ENCODE measurements at regions not wholly inside any gene's neighbourhood (a gene's known extent, or its start where the extent isn't known, plus 50 kb on each side); places are given as distances from the start of the nearest gene placed in this dataset.
"Not testable (repeated sequence)": the region's sequence is repeated elsewhere in the genome, so short reads cannot be mapped to it uniquely, and the experiment has no call there.

DNA sequence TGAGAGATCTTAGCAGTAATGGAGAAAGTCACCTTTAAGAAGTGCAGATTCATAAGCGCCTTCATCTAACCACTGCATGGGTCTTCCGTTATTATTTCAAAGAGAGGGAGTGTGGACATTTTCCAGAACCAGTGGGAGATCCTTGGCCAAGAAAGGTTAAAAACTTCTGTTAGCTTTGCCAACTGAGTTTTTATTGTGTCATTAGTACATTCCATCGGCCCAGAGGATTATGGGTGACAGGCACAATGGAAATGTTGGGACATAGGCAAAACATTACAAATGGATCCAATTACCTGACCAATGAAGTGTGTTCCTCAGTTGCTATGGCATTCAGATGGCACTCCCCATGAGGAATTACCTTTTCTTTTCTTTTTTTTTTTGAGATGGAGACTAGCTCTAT is 115.5 kb downstream of the PPIAL4G start:
- Histone ChIP-seq H3K27me3 (replicated peaks in 1 of 2; ENCODE audit: control insufficient read depth in 2 of 2, insufficient read depth in 2 of 2, low read length in 1 of 2) (0 out of 4 replicates have a peak, but pooled peaks cover 0 to 2% of the 10 kb centered on the region in 2 experiments), H3K27ac (ENCODE audit: control insufficient read depth, insufficient read depth) (no peak overlapping the region), H3K9me3 (replicated peaks; ENCODE audit: control insufficient read depth, insufficient read depth, low read length) (no peaks in the 10 kb centered on the region), H3K4me3 (no peak overlapping the region), H3K79me2 (ENCODE audit: control insufficient read depth, insufficient read depth, low read length) (no peaks in the 10 kb centered on the region), H3K36me3 (ENCODE audit: control insufficient read depth in 2 of 2, insufficient read depth in 2 of 2, low read length in 1 of 2) (no peaks in the 10 kb centered on the region), H4K20me1 (ENCODE audit: control insufficient read depth, insufficient read depth) (no peaks in the 10 kb centered on the region), H3K4me2 (ENCODE audit: control insufficient read depth, insufficient read depth) (no peak overlapping the region), H3K9ac (ENCODE audit: control insufficient read depth, insufficient read depth, low read length) (no peak overlapping the region), H2AFZ (ENCODE audit: control insufficient read depth, low read depth, low read length) (no peak overlapping the region), H3K4me1 (ENCODE audit: control insufficient read depth, insufficient read depth, low read length) (no peaks in the 10 kb centered on the region)
- TF ChIP-seq ZBTB40 (IDR thresholded peaks at IDR 0.05; ENCODE audit: borderline replicate concordance) = no peak
- TF ChIP-seq ATF7 (IDR thresholded peaks at IDR 0.05; ENCODE audit: low read depth) = no peak
- no peak for DNase-seq (ENCODE audit: low read depth, low spot score)
- no TSS peak for BruUV-seq (replicated peaks)
- ChIA-PET RAD21 (ENCODE audit: unreplicated experiment) (no interaction called here), POLR2A (no interaction called here), SMC1A (ENCODE audit: uncharacterized antibody, unreplicated experiment) (no interaction called here), CTCF (no interaction called here)
- in situ Hi-C loops (cut with MboI) = no loop called here
- ATAC-seq = no peak
- no peak for FAIRE-seq
- intact Hi-C loops (cut with micrococcal nuclease; ENCODE audit: unreplicated experiment) = no loop called here
- WGBS (ENCODE audit: insufficient coverage, insufficient replicate concordance, low lambda C conversion rate, missing lambda C conversion rate) = 57% methylated on average over 3 of the region's 3 CpGs

DNA sequence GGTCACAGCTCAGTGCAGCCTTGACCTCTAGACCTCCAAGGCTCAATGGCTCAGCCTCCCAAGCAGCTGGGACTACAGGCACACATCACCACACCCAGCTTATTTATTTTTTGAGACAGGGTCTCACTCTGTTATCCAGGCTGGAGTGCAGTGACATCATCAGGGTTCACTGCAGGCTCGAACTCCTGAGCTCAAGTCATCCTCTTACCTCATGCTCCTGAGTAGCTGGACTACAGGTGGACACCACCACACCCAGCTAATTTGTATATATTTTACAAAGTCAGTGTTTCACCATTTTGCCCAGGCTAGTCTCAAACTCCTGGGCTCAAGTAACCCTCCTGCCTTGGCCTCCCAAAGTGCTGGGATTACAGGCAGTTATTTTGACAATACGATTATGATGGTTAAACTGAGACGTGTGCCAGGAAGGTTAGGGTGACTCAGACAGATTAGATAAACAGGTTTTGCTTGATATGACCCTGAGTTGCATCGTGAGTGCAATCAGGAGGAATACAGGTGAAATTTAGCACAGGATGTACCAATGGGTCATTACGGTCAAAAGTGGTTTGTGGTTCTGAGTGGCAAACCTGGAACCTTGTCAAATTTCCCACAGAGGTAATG is 116.9 kb downstream of the PPIAL4G start:
- DNase-seq (ENCODE audit: low read depth, low spot score); H3K4me2 ChIP-seq (ENCODE audit: control insufficient read depth, insufficient read depth); intact Hi-C loops (cut with micrococcal nuclease; ENCODE audit: unreplicated experiment); H4K20me1 ChIP-seq (ENCODE audit: control insufficient read depth, insufficient read depth); H3K27ac ChIP-seq (ENCODE audit: control insufficient read depth, insufficient read depth); BruUV-seq (replicated peaks); H3K9me3 ChIP-seq (replicated peaks; ENCODE audit: control insufficient read depth, insufficient read depth, low read length); in situ Hi-C loops (cut with MboI); H3K4me1 ChIP-seq (ENCODE audit: control insufficient read depth, insufficient read depth, low read length); H2AFZ ChIP-seq (ENCODE audit: control insufficient read depth, low read depth, low read length); POLR2A ChIA-PET; H3K9ac ChIP-seq (ENCODE audit: control insufficient read depth, insufficient read depth, low read length); H3K4me3 ChIP-seq; RAD21 ChIA-PET (ENCODE audit: unreplicated experiment); H3K27me3 ChIP-seq (replicated peaks in 1 of 2; ENCODE audit: control insufficient read depth in 2 of 2, insufficient read depth in 2 of 2, low read length in 1 of 2); ATAC-seq; H3K36me3 ChIP-seq (ENCODE audit: control insufficient read depth in 2 of 2, insufficient read depth in 2 of 2, low read length in 1 of 2); FAIRE-seq; H3K79me2 ChIP-seq (ENCODE audit: control insufficient read depth, insufficient read depth, low read length): not testable (repeated sequence)
- SMC1A ChIA-PET (ENCODE audit: uncharacterized antibody, unreplicated experiment) = interaction anchor here (2.3 kb wide), 1 partner anchor 20 kb away, joined by 6 read pairs; no protein-coding TSS in a partner anchor
- 21% methylated on average over 5 of the region's 5 CpGs for WGBS (ENCODE audit: insufficient coverage, insufficient replicate concordance, low lambda C conversion rate, missing lambda C conversion rate)
- CTCF ChIA-PET = interaction anchor here (1.3 kb wide), 1 partner anchor 9 kb away, joined by 3 read pairs; no protein-coding TSS in a partner anchor

DNA sequence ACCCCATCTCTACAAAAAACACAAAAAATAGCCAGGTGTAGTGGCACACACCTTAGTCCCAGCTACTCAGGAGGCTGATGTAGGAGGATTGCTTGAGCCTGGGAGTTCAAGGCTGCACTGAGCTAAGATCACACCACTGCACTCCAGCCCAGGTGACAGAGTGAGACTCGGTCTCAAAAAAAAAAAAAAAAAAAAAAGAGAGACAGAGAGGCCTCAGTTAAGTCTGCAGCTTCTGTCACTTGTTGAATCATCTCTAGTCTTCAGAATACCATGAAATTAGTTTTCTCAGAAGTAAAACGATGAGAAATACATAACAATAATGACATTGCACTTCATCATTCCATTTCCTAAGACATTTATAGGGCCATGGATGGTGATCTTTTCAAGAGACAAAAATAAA is 118.0 kb downstream of the PPIAL4G start:
- H3K9ac ChIP-seq (ENCODE audit: control insufficient read depth, insufficient read depth, low read length); H3K4me1 ChIP-seq (ENCODE audit: control insufficient read depth, insufficient read depth, low read length); intact Hi-C loops (cut with micrococcal nuclease; ENCODE audit: unreplicated experiment); H3K36me3 ChIP-seq (ENCODE audit: control insufficient read depth in 2 of 2, insufficient read depth in 2 of 2, low read length in 1 of 2); DNase-seq (ENCODE audit: low read depth, low spot score); H3K9me3 ChIP-seq (replicated peaks; ENCODE audit: control insufficient read depth, insufficient read depth, low read length); RAD21 ChIA-PET (ENCODE audit: unreplicated experiment); in situ Hi-C loops (cut with MboI); H3K79me2 ChIP-seq (ENCODE audit: control insufficient read depth, insufficient read depth, low read length); H2AFZ ChIP-seq (ENCODE audit: control insufficient read depth, low read depth, low read length); BruUV-seq (replicated peaks); H3K4me3 ChIP-seq; H3K27ac ChIP-seq (ENCODE audit: control insufficient read depth, insufficient read depth); H3K27me3 ChIP-seq (replicated peaks in 1 of 2; ENCODE audit: control insufficient read depth in 2 of 2, insufficient read depth in 2 of 2, low read length in 1 of 2); H4K20me1 ChIP-seq (ENCODE audit: control insufficient read depth, insufficient read depth); POLR2A ChIA-PET; FAIRE-seq; ATAC-seq; H3K4me2 ChIP-seq (ENCODE audit: control insufficient read depth, insufficient read depth): not testable (repeated sequence)
- 23% methylated on average over 1 of the region's 2 CpGs for WGBS (ENCODE audit: insufficient coverage, insufficient replicate concordance, low lambda C conversion rate, missing lambda C conversion rate)
- SMC1A ChIA-PET (ENCODE audit: uncharacterized antibody, unreplicated experiment) = interaction anchor here (2.3 kb wide), 1 partner anchor 19 kb away, joined by 6 read pairs; no protein-coding TSS in a partner anchor
- CTCF ChIA-PET = interaction anchor here (1.3 kb wide), 1 partner anchor 8 kb away, joined by 3 read pairs; no protein-coding TSS in a partner anchor
